ENCODE measurements at regions not wholly inside any gene's neighbourhood (a gene's known extent, or its start where the extent isn't known, plus 50 kb on each side); places are given as distances from the start of the nearest gene placed in this dataset.

DNA sequence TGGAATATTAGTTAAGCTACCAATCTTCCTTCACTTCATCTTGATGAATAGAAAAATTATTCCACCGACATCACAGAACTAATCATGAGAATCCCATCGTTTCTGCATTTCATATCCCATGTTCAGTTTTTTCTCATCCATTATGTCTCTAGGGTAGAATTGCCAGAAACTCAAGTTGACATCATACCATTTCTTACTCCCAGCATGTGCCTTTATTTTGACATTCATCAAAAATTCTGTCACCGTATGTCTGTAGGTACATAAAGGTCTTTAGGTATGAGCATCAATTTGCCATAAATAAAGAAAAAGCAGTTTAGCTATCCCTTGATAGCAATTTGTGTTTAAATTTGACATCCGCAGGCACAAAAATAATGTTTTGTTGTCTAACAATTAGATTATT lies 175.5 kb upstream of the ROBO2 start:
- no peak for TF ChIP-seq CTCF (IDR thresholded peaks at IDR 0.05; ENCODE audit: low read depth, low read length)
- no peak for TF ChIP-seq EZH2phosphoT487 (IDR thresholded peaks at IDR 0.05; ENCODE audit: low read depth)

Measured in OCI-LY3 (cell line).